BE2C (cell line): ENCODE measurements at regions not wholly inside any gene's neighbourhood (a gene's known extent, or its start where the extent isn't known, plus 50 kb on each side); places are given as distances from the start of the nearest gene placed in this dataset.

Experiments
- DNase-seq: peaks from one replicate; pipeline ENCODE4 v3.0.0-alpha.2; 2020
- H3K27me3 ChIP-seq: fragments of 250-450 bp; sonication (Bioruptor Pico); 2 replicates; pipeline ENCODE4 v1.5.1; 2020; ENCODE audit warnings: mild to moderate bottlenecking
- H3K36me3 ChIP-seq: fragments of 250-450 bp; sonication (Bioruptor Pico); 2 replicates; pipeline ENCODE4 v1.5.1; 2020; ENCODE audit warnings: mild to moderate bottlenecking
- H3K4me1 ChIP-seq: fragments of 250-450 bp; sonication (Bioruptor Pico); 2 replicates; pipeline ENCODE4 v1.5.1; 2020
- H3K4me3 ChIP-seq: 2 replicates; pipeline ENCODE4 v1.5.1; 2011; ENCODE audit warnings: low read depth, low read length
- H3K9me3 ChIP-seq: fragments of 250-450 bp; sonication (Bioruptor Pico); 2 replicates; pipeline ENCODE4 v1.5.1; 2020
- CTCF ChIP-seq: IDR thresholded peaks from 2 replicates; pipeline ENCODE4 v1.5.1; 2012; ENCODE audit warnings: mild to moderate bottlenecking, low read depth, low read length

DNA sequence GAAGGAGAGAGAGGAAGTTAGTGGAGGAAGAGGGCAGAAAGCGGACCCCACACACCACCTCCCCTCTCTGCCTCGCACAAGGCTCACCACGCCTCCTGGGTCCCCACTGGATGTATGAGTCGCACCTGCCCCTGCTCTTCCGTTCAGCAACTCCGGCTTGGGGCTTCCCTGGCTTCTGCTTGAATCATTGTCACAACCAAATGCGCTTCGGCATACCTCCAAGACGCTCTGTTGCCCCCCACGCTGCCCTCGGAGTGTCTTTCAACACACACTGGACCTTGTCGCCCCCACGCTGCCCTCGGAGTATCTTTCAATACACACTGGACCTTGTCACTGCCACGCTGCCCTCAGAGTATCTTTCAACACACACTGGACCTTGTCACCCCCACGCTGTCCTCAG is 247.2 kb downstream of the TEX29 start:
- H3K9me3 ChIP-seq: no peaks in the 10 kb centered on the region
- no peaks in the 10 kb centered on the region for H3K36me3 ChIP-seq
- TF ChIP-seq CTCF: no peak
- DNase-seq: no peak
- no peaks in the 10 kb centered on the region for H3K4me1 ChIP-seq
- H3K4me3 ChIP-seq: no peak overlapping the region
- H3K27me3 ChIP-seq: peaks cover 12% of the 10 kb centered on the region

GRCh38 chr13:111568290-111568689 is 247.8 kb downstream of the TEX29 start:
- Histone ChIP-seq H3K4me3 (no peak overlapping the region), H3K36me3 (no peaks in the 10 kb centered on the region), H3K27me3 (peaks cover 12% of the 10 kb centered on the region), H3K9me3 (no peaks in the 10 kb centered on the region), H3K4me1 (no peaks in the 10 kb centered on the region; the same call in 1 of the 2 replicates)
- TF ChIP-seq CTCF: no peak
- DNase-seq: no peak

GRCh38 chr13:111570911-111571310 is 250.5 kb downstream of the TEX29 start:
- no peaks in the 10 kb centered on the region; the same call in 1 of the 2 replicates for H3K4me1 ChIP-seq
- no peaks in the 10 kb centered on the region for H3K36me3 ChIP-seq
- H3K4me3 ChIP-seq: no peak overlapping the region
- no peak for TF ChIP-seq CTCF
- DNase-seq: no peak
- peaks cover 12% of the 10 kb centered on the region for H3K27me3 ChIP-seq
- H3K9me3 ChIP-seq: no peaks in the 10 kb centered on the region

GRCh38 chr13:111572956-111573761 is 252.7 kb downstream of the TEX29 start:
- Histone ChIP-seq H3K4me1 (no peaks in the 10 kb centered on the region; the same call in 1 of the 2 replicates), H3K27me3 (peaks cover 24% of the 10 kb centered on the region)
- no peak for TF ChIP-seq CTCF

DNA sequence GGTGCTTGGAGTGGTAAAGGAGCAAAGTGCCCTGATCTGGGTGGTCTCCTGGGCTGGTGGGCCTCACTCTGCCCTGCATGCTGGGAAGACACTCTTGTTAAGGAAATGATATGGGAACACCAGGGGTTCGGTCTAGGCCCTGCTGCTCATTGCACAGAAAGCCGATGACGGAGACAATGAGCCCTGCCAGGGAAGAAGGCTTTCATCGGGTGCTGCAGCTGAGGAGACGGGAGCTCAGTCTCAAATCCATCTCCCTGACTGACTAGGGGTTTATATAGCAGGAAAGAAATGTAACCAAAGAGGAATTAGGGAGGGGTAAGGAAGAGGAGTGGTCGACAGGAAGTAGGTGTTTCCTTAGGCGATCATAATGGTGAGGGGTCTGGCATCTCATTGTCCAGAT is 253.4 kb downstream of the TEX29 start:
- no peak for TF ChIP-seq CTCF
- Histone ChIP-seq H3K4me1 (no peaks in the 10 kb centered on the region; the same call in 1 of the 2 replicates), H3K4me3 (no peak overlapping the region), H3K9me3 (no peaks in the 10 kb centered on the region), H3K36me3 (no peaks in the 10 kb centered on the region), H3K27me3 (peaks cover 29% of the 10 kb centered on the region)
- DNase-seq: no peak

More at GRCh38 chr13:111572956-111573761, 252.7 kb downstream of the TEX29 start:
- H3K9me3 ChIP-seq: no peaks in the 10 kb centered on the region
- no peaks in the 10 kb centered on the region for H3K36me3 ChIP-seq
- no peak overlapping the region for H3K4me3 ChIP-seq
- DNase-seq: no peak

GRCh38 chr13:111575276-111575675 is 254.8 kb downstream of the TEX29 start:
- Histone ChIP-seq H3K4me3 (no peak overlapping the region), H3K9me3 (no peaks in the 10 kb centered on the region), H3K4me1 (no peaks in the 10 kb centered on the region; the same call in 1 of the 2 replicates), H3K27me3 (peaks cover 29% of the 10 kb centered on the region), H3K36me3 (no peaks in the 10 kb centered on the region)
- no peak for TF ChIP-seq CTCF
- no peak for DNase-seq
